ENCODE measurements at regions not wholly inside any gene's neighbourhood (a gene's known extent, or its start where the extent isn't known, plus 50 kb on each side); places are given as distances from the start of the nearest gene placed in this dataset.

DNA sequence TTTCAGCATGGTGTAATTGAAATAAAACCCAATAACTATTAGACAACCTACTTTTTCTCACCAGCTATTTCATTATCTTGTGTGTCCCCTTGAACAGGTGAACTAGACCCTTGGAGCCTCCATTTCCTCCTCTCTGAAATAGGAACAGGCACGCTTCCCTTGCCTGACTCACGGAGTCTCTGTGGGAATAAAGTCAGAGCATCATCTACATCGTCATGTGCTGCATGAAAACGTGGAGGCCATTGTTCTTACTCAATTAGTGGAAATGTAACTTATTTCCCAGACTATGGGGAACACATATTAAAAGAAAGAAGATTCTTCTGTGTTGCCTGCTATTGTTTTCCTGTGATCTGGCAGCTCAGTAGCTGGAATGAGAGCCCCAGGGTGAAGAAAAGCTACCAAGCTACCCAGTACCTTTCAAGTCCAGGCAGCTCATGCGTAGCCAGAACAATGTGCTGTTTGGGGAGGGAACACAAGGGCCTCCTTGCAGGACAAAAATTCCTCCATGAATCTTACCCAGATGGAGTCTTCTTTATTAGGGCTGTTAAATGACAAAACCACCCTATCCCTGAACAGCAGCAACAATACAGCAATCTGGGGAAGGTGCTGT is 59.8 kb downstream of the SOX11 start:
- Histone ChIP-seq H3K36me3 (ENCODE audit: control insufficient read depth in 2 of 2, insufficient read depth in 2 of 2, low read length in 2 of 2) (no peaks in the 10 kb centered on the region), H3K9ac (ENCODE audit: low read depth in 1 of 2, low read length in 2 of 2) (no peak overlapping the region), H3K27ac (ENCODE audit: low read depth in 2 of 2, low read length in 2 of 2) (no peak overlapping the region), H3K4me3 (ENCODE audit: low read length in 2 of 2) (no peak overlapping the region), H3K4me1 (ENCODE audit: control insufficient read depth in 2 of 2, insufficient read depth in 2 of 2, low read length in 2 of 2) (no peaks in the 10 kb centered on the region), H3K27me3 (ENCODE audit: control insufficient read depth in 2 of 2, insufficient read depth in 2 of 2, low read length in 2 of 2) (no peaks in the 10 kb centered on the region), H3K9me3 (ENCODE audit: control insufficient read depth in 2 of 2, low read length in 2 of 2) (no peaks in the 10 kb centered on the region)

- Histone ChIP-seq H3K27ac (ENCODE audit: low read depth in 2 of 2, low read length in 2 of 2) (no peak overlapping the region), H3K9me3 (ENCODE audit: control insufficient read depth in 2 of 2, low read length in 2 of 2) (no peaks in the 10 kb centered on the region), H3K4me3 (ENCODE audit: low read length in 2 of 2) (no peak overlapping the region), H3K4me1 (ENCODE audit: control insufficient read depth in 2 of 2, insufficient read depth in 2 of 2, low read length in 2 of 2) (no peaks in the 10 kb centered on the region), H3K9ac (ENCODE audit: low read depth in 1 of 2, low read length in 2 of 2) (no peak overlapping the region), H3K27me3 (ENCODE audit: control insufficient read depth in 2 of 2, insufficient read depth in 2 of 2, low read length in 2 of 2) (no peaks in the 10 kb centered on the region), H3K36me3 (ENCODE audit: control insufficient read depth in 2 of 2, insufficient read depth in 2 of 2, low read length in 2 of 2) (no peaks in the 10 kb centered on the region)
Observed at GRCh38 chr2:5756272-5756671, 64.1 kb downstream of the SOX11 start.

GRCh38 chr2:5758346-5758745 is 66.2 kb downstream of the SOX11 start:
- no peaks in the 10 kb centered on the region for H3K36me3 ChIP-seq (ENCODE audit: control insufficient read depth in 2 of 2, insufficient read depth in 2 of 2, low read length in 2 of 2)
- H3K27me3 ChIP-seq (ENCODE audit: control insufficient read depth in 2 of 2, insufficient read depth in 2 of 2, low read length in 2 of 2) = no peaks in the 10 kb centered on the region
- H3K4me1 ChIP-seq (ENCODE audit: control insufficient read depth in 2 of 2, insufficient read depth in 2 of 2, low read length in 2 of 2) = no peaks in the 10 kb centered on the region
- no peak overlapping the region for H3K4me3 ChIP-seq (ENCODE audit: low read length in 2 of 2)
- H3K9me3 ChIP-seq (ENCODE audit: control insufficient read depth in 2 of 2, low read length in 2 of 2) = peaks cover 0 to 3% of the 10 kb centered on the region in 2 donors
- no peak overlapping the region for H3K27ac ChIP-seq (ENCODE audit: low read depth in 2 of 2, low read length in 2 of 2)
- H3K9ac ChIP-seq (ENCODE audit: low read depth in 1 of 2, low read length in 2 of 2) = no peak overlapping the region

DNA sequence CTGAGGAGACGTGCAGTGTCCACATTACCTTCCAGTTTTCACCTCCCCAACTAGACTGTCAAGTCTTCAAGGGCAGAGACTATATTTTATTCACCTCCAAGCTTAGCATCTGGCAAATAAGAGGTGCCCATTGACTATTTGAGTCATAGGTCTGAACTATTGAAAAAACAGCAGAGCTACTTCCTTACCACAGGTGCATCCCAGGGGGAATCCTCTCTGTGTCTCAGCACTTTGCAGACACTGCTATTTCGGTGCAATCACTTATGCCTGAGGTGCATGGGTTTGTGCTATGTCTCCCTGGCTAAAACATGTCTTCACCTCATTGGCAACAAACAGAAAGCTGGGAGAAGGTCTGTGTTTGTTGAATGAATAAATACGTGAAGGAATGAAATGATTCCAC is 67.8 kb downstream of the SOX11 start:
- no peak overlapping the region for H3K4me3 ChIP-seq (ENCODE audit: low read length in 2 of 2)
- peaks cover 0 to 3% of the 10 kb centered on the region in 2 donors for H3K9me3 ChIP-seq (ENCODE audit: control insufficient read depth in 2 of 2, low read length in 2 of 2)
- H3K27me3 ChIP-seq (ENCODE audit: control insufficient read depth in 2 of 2, insufficient read depth in 2 of 2, low read length in 2 of 2) = no peaks in the 10 kb centered on the region
- H3K9ac ChIP-seq (ENCODE audit: low read depth in 1 of 2, low read length in 2 of 2) = no peak overlapping the region
- no peaks in the 10 kb centered on the region for H3K4me1 ChIP-seq (ENCODE audit: control insufficient read depth in 2 of 2, insufficient read depth in 2 of 2, low read length in 2 of 2)
- H3K27ac ChIP-seq (ENCODE audit: low read depth in 2 of 2, low read length in 2 of 2) = no peak overlapping the region
- H3K36me3 ChIP-seq (ENCODE audit: control insufficient read depth in 2 of 2, insufficient read depth in 2 of 2, low read length in 2 of 2) = no peaks in the 10 kb centered on the region

DNA sequence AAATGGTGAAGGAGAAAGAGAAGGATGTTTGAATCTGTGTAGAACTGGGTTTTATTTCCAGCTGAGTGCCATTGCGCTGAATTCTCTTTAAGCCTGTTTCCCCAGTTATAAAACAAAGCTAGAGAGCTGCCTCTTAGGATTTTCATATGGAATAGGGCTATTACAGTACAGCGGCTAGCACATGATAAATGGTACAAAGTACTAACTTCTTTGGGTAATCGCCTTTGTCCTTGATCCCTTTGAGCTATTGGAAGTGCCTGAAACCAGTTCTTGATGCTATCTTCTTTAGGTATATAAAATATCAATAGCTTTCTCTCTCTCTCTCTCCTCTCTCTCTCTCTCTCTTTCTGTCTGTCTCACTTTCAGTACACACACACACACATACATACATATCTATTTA is 71.3 kb downstream of the SOX11 start:
- no peak overlapping the region for H3K4me3 ChIP-seq (ENCODE audit: low read length in 2 of 2)
- H3K4me1 ChIP-seq (ENCODE audit: control insufficient read depth in 2 of 2, insufficient read depth in 2 of 2, low read length in 2 of 2) = no peaks in the 10 kb centered on the region
- H3K27ac ChIP-seq (ENCODE audit: low read depth in 2 of 2, low read length in 2 of 2) = no peak overlapping the region
- no peak overlapping the region for H3K9ac ChIP-seq (ENCODE audit: low read depth in 1 of 2, low read length in 2 of 2)
- no peaks in the 10 kb centered on the region for H3K27me3 ChIP-seq (ENCODE audit: control insufficient read depth in 2 of 2, insufficient read depth in 2 of 2, low read length in 2 of 2)
- no peaks in the 10 kb centered on the region for H3K36me3 ChIP-seq (ENCODE audit: control insufficient read depth in 2 of 2, insufficient read depth in 2 of 2, low read length in 2 of 2)
- H3K9me3 ChIP-seq (ENCODE audit: control insufficient read depth in 2 of 2, low read length in 2 of 2) = peaks cover 0 to 3% of the 10 kb centered on the region in 2 donors

DNA sequence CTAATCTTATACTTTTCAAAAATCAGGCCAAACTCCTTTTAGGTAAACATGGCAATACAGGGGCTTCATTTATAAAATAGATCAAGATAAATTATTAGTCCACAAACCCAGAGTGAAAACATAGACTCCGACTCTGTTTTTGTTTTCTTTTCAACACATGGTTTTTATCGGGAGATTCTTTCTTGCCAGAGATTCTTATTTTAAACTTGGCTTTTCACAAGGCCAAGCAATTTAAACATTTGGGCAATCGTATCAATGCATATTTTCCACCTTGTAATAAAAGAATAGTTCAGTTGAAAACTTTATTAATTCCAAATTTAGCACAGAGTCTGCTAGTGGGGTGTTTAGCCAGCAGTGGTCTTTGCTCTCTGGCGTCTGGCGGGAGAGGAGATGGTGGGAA is 71.9 kb downstream of the SOX11 start:
- Histone ChIP-seq H3K9ac (ENCODE audit: low read depth in 1 of 2, low read length in 2 of 2) (no peak overlapping the region), H3K36me3 (ENCODE audit: control insufficient read depth in 2 of 2, insufficient read depth in 2 of 2, low read length in 2 of 2) (no peaks in the 10 kb centered on the region)

GRCh38 chr2:5766056-5766455 is 73.9 kb downstream of the SOX11 start:
- Histone ChIP-seq H3K4me1 (ENCODE audit: control insufficient read depth in 2 of 2, insufficient read depth in 2 of 2, low read length in 2 of 2) (no peaks in the 10 kb centered on the region), H3K4me3 (ENCODE audit: low read length in 2 of 2) (no peak overlapping the region), H3K27me3 (ENCODE audit: control insufficient read depth in 2 of 2, insufficient read depth in 2 of 2, low read length in 2 of 2) (no peaks in the 10 kb centered on the region), H3K36me3 (ENCODE audit: control insufficient read depth in 2 of 2, insufficient read depth in 2 of 2, low read length in 2 of 2) (no peaks in the 10 kb centered on the region), H3K9me3 (ENCODE audit: control insufficient read depth in 2 of 2, low read length in 2 of 2) (peaks cover 0 to 3% of the 10 kb centered on the region in 2 donors), H3K27ac (ENCODE audit: low read depth in 2 of 2, low read length in 2 of 2) (no peak overlapping the region), H3K9ac (ENCODE audit: low read depth in 1 of 2, low read length in 2 of 2) (no peak overlapping the region)

More for the DNA sequence above, 71.9 kb downstream of the SOX11 start:
- Histone ChIP-seq H3K4me3 (ENCODE audit: low read length in 2 of 2) (no peak overlapping the region), H3K4me1 (ENCODE audit: control insufficient read depth in 2 of 2, insufficient read depth in 2 of 2, low read length in 2 of 2) (no peaks in the 10 kb centered on the region), H3K27me3 (ENCODE audit: control insufficient read depth in 2 of 2, insufficient read depth in 2 of 2, low read length in 2 of 2) (no peaks in the 10 kb centered on the region), H3K9me3 (ENCODE audit: control insufficient read depth in 2 of 2, low read length in 2 of 2) (peaks cover 0 to 3% of the 10 kb centered on the region in 2 donors), H3K27ac (ENCODE audit: low read depth in 2 of 2, low read length in 2 of 2) (no peak overlapping the region)

DNA sequence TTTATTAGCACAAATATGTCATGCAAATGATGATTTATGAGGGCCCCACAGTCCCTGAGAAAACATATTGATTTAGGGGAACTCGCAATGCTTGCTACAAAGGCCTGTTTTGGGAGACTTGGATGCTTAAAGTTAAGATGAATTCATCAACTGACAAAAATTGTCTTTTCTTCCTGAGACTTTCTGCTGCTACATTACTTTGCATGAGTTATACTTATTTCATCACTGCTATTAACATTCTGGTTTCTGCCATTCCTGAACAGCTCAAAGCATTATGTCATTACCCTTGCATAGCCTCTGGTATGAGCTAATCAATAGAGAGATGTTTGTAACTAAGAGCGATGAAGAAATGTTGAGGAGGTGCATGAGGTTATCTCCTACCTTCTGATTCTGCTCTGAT is 74.4 kb downstream of the SOX11 start:
- Histone ChIP-seq H3K27ac (ENCODE audit: low read depth in 2 of 2, low read length in 2 of 2) (no peak overlapping the region), H3K27me3 (ENCODE audit: control insufficient read depth in 2 of 2, insufficient read depth in 2 of 2, low read length in 2 of 2) (no peaks in the 10 kb centered on the region), H3K9ac (ENCODE audit: low read depth in 1 of 2, low read length in 2 of 2) (no peak overlapping the region), H3K9me3 (ENCODE audit: control insufficient read depth in 2 of 2, low read length in 2 of 2) (peaks cover 0 to 3% of the 10 kb centered on the region in 2 donors), H3K4me3 (ENCODE audit: low read length in 2 of 2) (no peak overlapping the region), H3K4me1 (ENCODE audit: control insufficient read depth in 2 of 2, insufficient read depth in 2 of 2, low read length in 2 of 2) (no peaks in the 10 kb centered on the region), H3K36me3 (ENCODE audit: control insufficient read depth in 2 of 2, insufficient read depth in 2 of 2, low read length in 2 of 2) (no peaks in the 10 kb centered on the region)

DNA sequence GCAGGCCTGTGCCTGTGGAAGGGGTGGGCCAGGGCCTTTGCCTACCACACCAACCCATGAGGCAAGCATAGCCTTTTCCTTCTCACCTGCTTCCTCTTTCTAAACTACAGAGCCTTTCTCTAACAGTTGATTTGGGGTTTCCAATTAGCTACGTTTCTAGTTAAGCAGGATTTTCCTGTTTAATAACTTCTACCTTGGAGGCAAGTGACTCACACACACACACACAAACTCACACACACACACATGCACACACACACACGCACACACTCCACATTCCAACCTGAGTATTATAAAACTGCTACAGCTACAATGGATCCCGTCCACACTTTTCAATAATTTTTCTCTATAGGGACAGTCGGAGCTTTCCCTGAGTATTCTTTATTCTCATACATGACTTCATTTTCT is 84.9 kb downstream of the SOX11 start:
- Histone ChIP-seq H3K27ac (ENCODE audit: low read depth in 2 of 2, low read length in 2 of 2) (no peak overlapping the region), H3K9ac (ENCODE audit: low read depth in 1 of 2, low read length in 2 of 2) (no peak overlapping the region), H3K4me3 (ENCODE audit: low read length in 2 of 2) (no peak overlapping the region), H3K9me3 (ENCODE audit: control insufficient read depth in 2 of 2, low read length in 2 of 2) (peaks cover 0 to 2% of the 10 kb centered on the region in 2 donors), H3K27me3 (ENCODE audit: control insufficient read depth in 2 of 2, insufficient read depth in 2 of 2, low read length in 2 of 2) (no peaks in the 10 kb centered on the region), H3K36me3 (ENCODE audit: control insufficient read depth in 2 of 2, insufficient read depth in 2 of 2, low read length in 2 of 2) (no peaks in the 10 kb centered on the region), H3K4me1 (ENCODE audit: control insufficient read depth in 2 of 2, insufficient read depth in 2 of 2, low read length in 2 of 2) (no peaks in the 10 kb centered on the region)

- H3K9me3 ChIP-seq (ENCODE audit: control insufficient read depth in 2 of 2, low read length in 2 of 2) = peaks cover 0 to 6% of the 10 kb centered on the region in 2 donors
- H3K4me1 ChIP-seq (ENCODE audit: control insufficient read depth in 2 of 2, insufficient read depth in 2 of 2, low read length in 2 of 2) = no peaks in the 10 kb centered on the region
- no peaks in the 10 kb centered on the region for H3K36me3 ChIP-seq (ENCODE audit: control insufficient read depth in 2 of 2, insufficient read depth in 2 of 2, low read length in 2 of 2)
- H3K4me3 ChIP-seq (ENCODE audit: low read length in 2 of 2) = no peak overlapping the region
- no peak overlapping the region for H3K9ac ChIP-seq (ENCODE audit: low read depth in 1 of 2, low read length in 2 of 2)
- H3K27me3 ChIP-seq (ENCODE audit: control insufficient read depth in 2 of 2, insufficient read depth in 2 of 2, low read length in 2 of 2) = no peaks in the 10 kb centered on the region
- H3K27ac ChIP-seq (ENCODE audit: low read depth in 2 of 2, low read length in 2 of 2) = no peak overlapping the region
Observed at GRCh38 chr2:5781679-5782078, 89.5 kb downstream of the SOX11 start.

DNA sequence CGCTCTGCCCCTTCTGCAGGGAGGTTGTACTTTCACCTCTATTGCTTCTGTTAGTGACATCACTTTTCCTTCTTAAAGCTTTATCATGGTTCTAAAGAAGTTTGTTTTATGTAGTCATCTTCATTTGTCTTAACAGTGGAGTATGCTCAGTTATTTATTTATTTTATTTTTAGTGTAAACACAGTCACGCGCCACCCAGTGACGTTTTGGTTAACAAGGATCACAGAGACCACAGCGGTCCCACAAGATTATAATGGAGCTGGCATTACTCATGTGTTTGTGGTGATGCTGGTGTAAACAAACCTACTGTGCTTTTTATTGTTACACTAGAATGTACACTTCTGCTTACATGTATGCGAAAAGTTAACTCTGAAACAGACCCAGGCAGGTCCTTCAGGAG is 89.9 kb downstream of the SOX11 start:
- H3K4me3 ChIP-seq (ENCODE audit: low read length in 2 of 2) = no peak overlapping the region
- no peaks in the 10 kb centered on the region for H3K27me3 ChIP-seq (ENCODE audit: control insufficient read depth in 2 of 2, insufficient read depth in 2 of 2, low read length in 2 of 2)
- H3K36me3 ChIP-seq (ENCODE audit: control insufficient read depth in 2 of 2, insufficient read depth in 2 of 2, low read length in 2 of 2) = no peaks in the 10 kb centered on the region
- no peak overlapping the region for H3K27ac ChIP-seq (ENCODE audit: low read depth in 2 of 2, low read length in 2 of 2)
- H3K9me3 ChIP-seq (ENCODE audit: control insufficient read depth in 2 of 2, low read length in 2 of 2) = peaks cover 0 to 6% of the 10 kb centered on the region in 2 donors
- H3K9ac ChIP-seq (ENCODE audit: low read depth in 1 of 2, low read length in 2 of 2) = no peak overlapping the region
- no peaks in the 10 kb centered on the region for H3K4me1 ChIP-seq (ENCODE audit: control insufficient read depth in 2 of 2, insufficient read depth in 2 of 2, low read length in 2 of 2)
